T-helper 9 cell (primary cell): ENCODE measurements at regions not wholly inside any gene's neighbourhood (a gene's known extent, or its start where the extent isn't known, plus 50 kb on each side); places are given as distances from the start of the nearest gene placed in this dataset.
A peak's percentile ranks its signal among the peaks of the same experiment; 100 is the strongest.
"Not testable (repeated sequence)": the region's sequence is repeated elsewhere in the genome, so short reads cannot be mapped to it uniquely, and the experiment has no call there.

Experiments
- DNase-seq: peaks from one replicate; pipeline ENCODE4 v3.0.0-alpha.2; 2020

- no peak for DNase-seq
Observed at GRCh38 chr22:22759371-22759770, 115.0 kb downstream of the GGTLC2 start.

GRCh38 chr22:22759889-22760546, 115.6 kb downstream of the GGTLC2 start:
- no peak for DNase-seq

GRCh38 chr22:22761606-22761962, 117.2 kb downstream of the GGTLC2 start:
- no peak for DNase-seq

GRCh38 chr22:22761963-22762772, 117.8 kb downstream of the GGTLC2 start:
- no peak for DNase-seq

- DNase-seq = no peak
Observed at GRCh38 chr22:22763512-22763911, 119.1 kb downstream of the GGTLC2 start.

GRCh38 chr22:22764085-22764484, 119.7 kb downstream of the GGTLC2 start:
- no peak for DNase-seq

- no peak for DNase-seq
Observed at GRCh38 chr22:22767876-22768602, 119.6 kb upstream of the IGLL5 start.

GRCh38 chr22:22768885-22769284, 118.7 kb upstream of the IGLL5 start:
- DNase-seq = no peak

GRCh38 chr22:22769434-22770279, 118.0 kb upstream of the IGLL5 start:
- no peak for DNase-seq

- DNase-seq = peak; percentile 50
Observed at GRCh38 chr22:22770280-22770871, 117.2 kb upstream of the IGLL5 start.

- no peak for DNase-seq
Observed at GRCh38 chr22:22770881-22771280, 116.7 kb upstream of the IGLL5 start.

- DNase-seq = no peak
Observed at GRCh38 chr22:22771696-22772377, 115.8 kb upstream of the IGLL5 start.

- no peak for DNase-seq
Observed at GRCh38 chr22:22772396-22772795, 115.2 kb upstream of the IGLL5 start.

GRCh38 chr22:22772883-22773282, 114.7 kb upstream of the IGLL5 start:
- no peak for DNase-seq

GRCh38 chr22:22773427-22773826, 114.2 kb upstream of the IGLL5 start:
- no peak for DNase-seq

GRCh38 chr22:22773979-22774604, 113.5 kb upstream of the IGLL5 start:
- DNase-seq = no peak

GRCh38 chr22:22774762-22775161, 112.9 kb upstream of the IGLL5 start:
- DNase-seq = not testable (repeated sequence)

- DNase-seq = no peak
Observed at GRCh38 chr22:22776121-22776520, 111.5 kb upstream of the IGLL5 start.

- DNase-seq = no peak
Observed at GRCh38 chr22:22779213-22779612, 108.4 kb upstream of the IGLL5 start.

GRCh38 chr22:22783575-22783974, 104.0 kb upstream of the IGLL5 start:
- no peak for DNase-seq
